Stimulated activated CD4-positive, alpha-beta T cell treated with anti-CD3 and anti-CD28 coated beads, Interleukin-1b, Interleukin-23, amount 100 ng/mL, for 4 hours (primary cell): ENCODE measurements at regions not wholly inside any gene's neighbourhood (a gene's known extent, or its start where the extent isn't known, plus 50 kb on each side); places are given as distances from the start of the nearest gene placed in this dataset.
"Not testable (repeated sequence)": the region's sequence is repeated elsewhere in the genome, so short reads cannot be mapped to it uniquely, and the experiment has no call there.

Experiments
- DNase-seq, 2 donors: peaks; one replicate each; pipeline ENCODE4 v3.0.0-alpha.2; 2020; ENCODE audit warnings: low read depth in 2 of 2

DNA sequence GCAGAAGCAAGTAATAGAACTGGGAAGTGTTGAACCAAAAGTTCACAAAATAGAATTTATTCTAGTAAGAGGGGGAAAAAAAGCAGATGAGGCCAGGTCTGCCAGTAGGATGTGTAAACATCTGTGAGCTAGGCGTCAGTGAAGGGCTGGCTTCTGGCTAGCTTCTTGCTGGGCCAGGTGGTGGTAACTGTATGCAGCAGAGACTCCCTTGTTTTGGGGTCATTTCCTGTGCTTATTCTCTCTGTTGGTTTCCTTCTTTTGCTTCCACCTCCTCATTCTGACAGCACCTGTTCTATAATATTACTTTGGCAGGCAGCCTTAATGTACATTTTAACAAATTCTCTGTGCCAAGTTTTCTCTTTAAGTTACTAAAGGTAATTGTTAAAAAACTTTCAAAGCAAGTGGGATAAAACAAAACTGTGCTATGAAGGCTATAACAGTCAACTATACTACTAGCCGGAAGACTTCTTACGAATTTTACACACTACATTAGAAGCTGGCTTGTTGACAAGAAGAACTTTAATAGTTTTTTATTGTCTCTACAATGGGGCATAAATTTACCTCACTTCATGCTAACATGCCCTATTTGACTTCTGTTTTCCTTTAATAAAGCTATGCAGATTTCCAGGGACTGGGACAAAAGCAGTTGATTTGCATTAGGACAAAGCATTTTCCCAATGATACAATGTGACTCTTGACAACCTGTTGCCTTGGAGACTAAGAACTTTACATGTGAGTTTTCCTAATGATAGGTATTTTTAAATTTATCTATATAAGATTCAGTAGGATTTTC, 318.8 kb upstream of the NAALADL2 start:
- DNase-seq: no peak

- DNase-seq: no peak
Observed at GRCh38 chr3:174541708-174542315, 317.3 kb upstream of the NAALADL2 start.

DNA sequence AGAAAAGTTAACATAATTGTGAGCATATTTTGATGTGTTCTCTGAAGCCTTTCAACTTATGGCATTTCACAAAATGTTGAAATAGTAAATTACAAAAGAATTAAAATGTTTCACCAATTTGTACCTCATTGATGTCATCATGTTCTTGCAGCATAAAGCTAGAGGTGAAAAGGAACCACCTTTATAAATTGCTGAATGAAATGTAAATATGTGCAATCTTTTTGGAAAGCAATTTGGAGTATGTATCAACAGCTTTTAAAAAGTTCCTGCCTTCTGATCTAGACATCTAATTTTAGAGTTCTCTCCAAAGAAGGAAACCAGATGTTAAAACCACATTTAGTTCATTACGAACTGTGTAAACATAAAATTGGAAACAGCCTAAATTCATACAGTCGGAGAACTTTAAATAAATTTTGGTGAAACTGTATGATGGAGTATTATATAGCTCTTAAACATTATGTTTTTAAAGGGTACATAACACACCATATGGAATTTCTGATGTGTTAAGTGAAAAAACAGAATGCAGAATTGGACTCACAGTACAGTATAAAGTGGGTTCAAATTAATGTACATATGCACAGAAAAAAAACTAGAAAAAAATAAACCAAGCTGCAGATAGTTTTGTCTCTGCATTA, 311.2 kb upstream of the NAALADL2 start:
- no peak for DNase-seq

DNA sequence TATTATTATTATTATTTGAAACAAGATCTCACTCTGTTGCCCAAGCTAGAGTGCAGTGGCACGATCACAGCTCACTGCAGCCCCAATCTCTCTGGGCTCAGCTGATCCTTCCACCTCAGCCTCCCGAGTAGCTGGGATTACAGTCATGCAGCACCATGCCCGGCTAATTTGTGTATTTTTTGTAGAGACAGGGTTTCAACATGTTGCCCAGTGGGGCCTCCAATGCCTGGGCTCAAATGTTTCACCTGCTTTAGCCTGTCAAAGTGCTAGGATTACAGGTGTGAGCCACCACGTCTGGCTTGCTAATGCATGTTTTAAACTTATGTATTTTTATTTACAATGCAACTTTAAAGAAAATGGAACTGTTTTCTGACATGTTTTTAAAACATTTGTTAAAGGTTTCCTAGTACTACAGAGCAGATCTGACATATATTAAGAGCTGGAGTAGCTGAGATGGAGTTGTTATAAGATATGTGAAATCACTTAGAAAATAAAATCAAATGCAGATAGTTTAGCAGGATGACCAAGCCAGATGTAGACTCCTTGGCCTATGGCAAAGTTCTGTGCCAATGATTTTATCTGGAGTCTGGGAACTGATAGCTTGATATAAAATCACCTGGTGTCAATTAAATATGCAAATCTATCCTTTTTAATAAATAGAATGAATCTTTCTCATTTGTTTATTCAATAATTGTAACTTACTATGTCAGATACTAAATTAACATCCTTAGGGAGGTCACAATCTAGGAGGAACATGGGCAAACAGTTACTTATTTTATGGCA, 310.1 kb upstream of the NAALADL2 start:
- no peak for DNase-seq

DNA sequence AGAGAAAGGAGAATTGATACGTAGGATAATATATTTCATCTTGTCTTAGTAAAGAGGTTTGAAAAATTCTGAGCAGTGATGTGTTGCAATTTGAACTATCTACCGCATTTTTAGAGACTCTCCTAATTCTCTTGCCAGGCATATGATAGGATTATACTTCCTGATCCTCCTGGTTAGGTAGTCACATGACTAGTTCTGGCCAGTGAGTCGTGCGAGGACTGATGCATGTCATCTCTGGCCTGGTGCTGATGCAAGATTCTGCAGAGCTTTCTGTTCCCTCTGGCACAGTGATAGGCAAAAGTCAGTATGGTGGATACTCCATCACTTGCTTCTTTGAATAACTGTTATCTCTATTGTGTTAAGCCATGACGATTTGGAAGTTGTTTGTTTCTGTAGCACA, 277.6 kb upstream of the NAALADL2 start:
- DNase-seq: no peak

GRCh38 chr3:174583396-174583795, 275.7 kb upstream of the NAALADL2 start:
- no peak for DNase-seq

DNA sequence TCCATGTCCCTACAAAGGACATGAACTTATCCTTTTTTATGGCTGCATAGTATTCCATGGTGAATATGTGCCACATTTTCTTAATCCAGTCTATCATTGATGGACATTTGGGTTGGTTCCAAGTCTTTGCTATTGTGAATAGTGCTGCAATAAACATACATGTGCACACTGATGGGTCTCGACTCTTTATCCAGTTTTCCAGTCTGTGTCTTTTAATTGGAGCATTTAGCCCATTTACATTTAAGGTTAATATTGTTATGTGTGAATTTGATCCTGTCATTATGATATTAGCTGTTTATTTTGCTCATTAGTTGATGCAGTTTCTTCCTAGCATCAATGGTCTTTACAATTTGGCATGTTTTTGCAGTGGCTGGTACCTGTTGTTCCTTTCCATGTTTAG, 272.0 kb upstream of the NAALADL2 start:
- not testable (repeated sequence) for DNase-seq

DNA sequence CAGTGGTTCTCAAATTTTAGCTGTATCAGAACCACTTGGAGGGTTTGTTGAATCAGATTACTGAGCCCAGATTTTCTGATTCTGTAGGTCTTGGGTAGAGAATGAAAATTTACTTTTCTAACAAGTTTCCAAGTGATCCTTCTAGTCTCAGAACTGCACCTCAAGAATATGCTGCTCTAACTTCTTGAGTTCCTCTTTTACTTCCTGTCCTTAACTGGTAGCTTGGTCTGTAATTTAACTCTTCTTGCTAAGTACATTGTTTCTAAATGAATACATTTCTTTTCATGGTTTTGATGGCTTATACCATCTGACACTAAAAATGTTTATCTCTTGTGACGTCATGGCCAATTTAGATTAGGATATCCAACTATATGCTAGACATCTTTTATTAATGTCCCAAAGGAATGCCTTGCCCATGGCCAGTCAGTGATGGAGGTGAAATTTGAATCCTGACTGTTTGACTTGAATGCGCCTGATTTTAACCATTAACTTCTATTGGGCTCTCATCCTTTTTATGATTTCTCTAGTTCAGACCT, 262.6 kb upstream of the NAALADL2 start:
- DNase-seq: no peak

DNA sequence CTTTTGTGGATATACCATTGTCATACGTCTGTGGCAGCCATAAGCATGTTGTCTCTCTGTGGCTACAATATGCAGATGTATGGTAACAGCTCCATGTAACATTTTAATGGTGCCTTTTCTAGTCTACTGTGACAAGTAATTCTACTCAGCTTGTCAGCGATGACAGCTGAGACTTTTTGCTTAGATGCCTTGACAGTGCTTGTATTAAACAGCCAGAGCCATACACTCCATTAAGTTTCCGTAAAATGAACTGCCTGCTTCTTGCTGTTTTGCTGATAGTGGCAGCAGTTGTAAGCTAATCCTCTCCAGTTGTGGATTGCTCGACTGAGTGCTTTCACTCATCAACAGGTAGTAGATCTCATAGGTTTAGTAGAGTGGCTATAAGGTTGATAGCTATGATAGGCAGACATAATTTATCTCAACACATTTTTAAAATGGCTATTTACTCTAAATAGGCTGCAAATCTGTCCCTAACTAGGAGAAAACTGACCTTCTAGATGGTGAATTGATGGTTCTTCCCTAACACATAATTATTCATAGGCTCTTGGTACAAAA, 260.2 kb upstream of the NAALADL2 start:
- no peak for DNase-seq

- no peak for DNase-seq
Observed at GRCh38 chr3:174613173-174613572, 246.0 kb upstream of the NAALADL2 start.

DNA sequence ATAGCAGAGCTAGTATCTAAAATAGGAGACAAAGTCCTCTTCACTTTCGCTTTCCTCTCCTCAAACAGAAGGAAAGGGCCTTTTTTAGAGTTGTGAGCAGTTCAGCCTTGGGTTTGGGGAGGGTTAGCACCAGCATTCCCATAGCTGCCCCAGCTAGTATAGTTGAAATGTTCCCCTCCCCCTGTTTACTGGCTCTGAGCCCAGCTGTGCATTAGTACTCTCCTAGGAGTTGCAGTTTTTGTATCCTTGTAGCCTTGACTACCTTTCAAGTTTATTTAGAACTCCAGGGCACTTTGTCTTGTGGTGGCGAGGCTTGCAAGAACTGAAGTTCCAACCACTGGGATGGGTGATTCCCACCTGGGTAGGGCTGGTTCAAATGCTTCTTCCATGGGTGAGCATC, 245.1 kb upstream of the NAALADL2 start:
- no peak for DNase-seq

DNA sequence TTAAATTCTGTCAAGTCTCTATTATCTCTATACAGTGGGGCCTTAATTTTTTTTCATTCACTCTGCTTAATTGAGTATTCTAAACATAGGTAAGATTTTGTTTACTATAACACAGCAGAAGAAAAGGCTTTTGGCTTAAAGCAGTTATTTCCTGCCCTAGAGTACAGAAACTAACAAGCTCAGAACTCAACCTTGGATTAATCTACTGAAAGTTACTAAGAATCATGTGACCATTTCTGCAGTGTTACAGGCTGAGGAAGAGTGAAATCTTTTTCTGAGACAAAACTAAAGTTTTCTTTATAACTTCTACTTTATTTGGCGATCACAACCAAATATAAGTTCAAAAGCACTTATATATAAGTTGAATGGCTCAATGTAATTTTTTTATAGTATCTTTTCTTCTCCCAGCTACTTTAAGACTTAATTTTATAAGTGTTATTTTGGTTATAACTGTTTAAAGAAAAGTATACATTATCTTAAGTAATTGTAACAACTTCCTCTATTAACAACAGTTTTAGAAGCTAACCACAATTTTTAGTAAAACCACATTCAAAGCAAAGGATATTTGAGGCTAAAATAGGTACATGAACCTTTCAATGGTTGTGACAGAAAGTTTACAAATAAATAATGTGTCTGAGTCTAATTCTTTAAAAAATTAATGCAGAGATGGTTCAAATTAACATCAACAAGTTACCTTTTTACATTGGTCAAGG, 240.6 kb upstream of the NAALADL2 start:
- no peak for DNase-seq

- DNase-seq: no peak
Observed at GRCh38 chr3:174619239-174619638, 239.9 kb upstream of the NAALADL2 start.

DNA sequence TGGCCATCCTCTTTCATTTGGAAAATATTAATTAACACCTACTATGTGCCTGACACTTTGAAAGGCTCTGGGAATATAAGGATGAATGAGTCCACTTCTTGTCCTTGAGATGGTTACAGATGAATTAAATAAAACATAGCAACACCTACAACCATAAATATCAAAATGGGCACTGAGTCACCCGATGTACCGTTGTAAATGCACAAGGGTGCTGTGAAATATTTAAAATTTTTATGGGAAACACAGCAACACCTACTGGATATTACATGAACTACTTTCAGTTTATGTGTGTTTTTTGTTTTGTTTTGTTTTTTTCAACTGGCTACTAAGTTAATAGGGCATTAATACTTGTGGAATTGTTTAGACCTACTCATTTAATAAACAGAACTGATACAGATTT, 239.0 kb upstream of the NAALADL2 start:
- DNase-seq: no peak

DNA sequence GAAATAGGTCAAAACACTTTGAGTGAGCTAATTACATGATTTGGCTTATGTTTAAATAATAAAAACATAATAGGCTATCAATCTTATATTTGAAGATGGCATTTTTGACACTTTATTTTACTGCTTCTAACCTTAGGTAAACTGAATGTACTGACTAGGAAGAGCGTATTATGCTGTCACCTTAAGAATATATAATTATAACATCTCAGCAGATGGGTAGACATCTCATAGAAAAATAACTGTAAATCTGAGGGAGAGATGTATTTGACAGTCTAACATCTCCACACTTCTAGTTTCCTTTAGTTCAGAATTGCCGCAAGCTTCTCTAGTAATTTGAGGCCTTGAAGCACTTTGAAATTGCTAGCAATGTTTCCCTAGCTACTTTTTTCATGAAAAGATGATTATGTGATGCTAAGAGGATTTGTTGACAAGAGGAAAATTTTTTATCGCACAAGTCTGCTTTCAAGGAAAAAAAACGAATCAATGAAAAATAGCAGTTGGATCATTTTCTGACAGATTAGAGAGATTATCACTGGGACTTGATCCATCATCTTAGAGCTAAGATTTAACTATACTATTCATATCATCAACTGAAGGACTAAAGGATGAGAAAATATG, 238.2 kb upstream of the NAALADL2 start:
- no peak for DNase-seq

GRCh38 chr3:174633342-174633741, 225.8 kb upstream of the NAALADL2 start:
- DNase-seq: no peak

DNA sequence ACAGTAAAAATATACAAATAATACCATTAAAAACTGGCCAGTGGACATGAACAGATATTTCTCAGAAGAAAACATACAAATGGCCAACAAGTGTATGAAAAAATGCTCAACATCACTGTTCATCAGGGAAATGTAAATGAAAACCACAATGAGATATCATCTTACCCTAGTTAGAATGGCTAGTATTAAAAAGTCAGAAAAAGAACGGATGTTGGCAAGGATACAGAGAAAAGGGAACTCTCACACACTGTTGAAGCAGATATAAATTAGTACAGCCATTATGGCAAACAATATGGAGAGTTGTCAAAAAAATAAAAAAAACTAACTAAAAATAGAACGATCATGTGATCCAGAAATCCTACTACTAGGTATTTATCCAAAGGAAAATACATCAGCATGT, 222.7 kb upstream of the NAALADL2 start:
- DNase-seq: no peak

- DNase-seq: no peak
Observed at GRCh38 chr3:174639406-174639805, 219.7 kb upstream of the NAALADL2 start.

DNA sequence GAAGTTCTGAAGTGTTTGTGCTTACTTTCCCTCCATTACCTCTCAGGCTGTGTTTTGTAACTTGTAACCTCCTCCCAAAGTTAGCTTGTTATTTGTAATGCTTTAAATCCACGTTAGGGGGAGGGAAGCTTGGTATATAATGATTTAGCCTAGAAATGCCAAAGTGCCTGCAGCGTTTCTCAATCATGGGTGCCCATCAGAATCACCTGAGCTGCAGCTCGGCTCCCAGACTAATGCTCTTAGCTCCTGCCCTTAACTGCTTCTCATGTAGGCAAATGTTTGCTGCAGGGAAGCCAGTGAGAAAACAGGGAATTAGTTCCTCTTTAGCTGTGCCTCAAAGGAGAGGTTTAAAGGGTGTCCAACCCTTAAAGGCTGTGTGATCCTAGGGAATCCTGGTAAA, 219.2 kb upstream of the NAALADL2 start:
- no peak for DNase-seq

GRCh38 chr3:174640932-174641331, 218.2 kb upstream of the NAALADL2 start:
- no peak for DNase-seq

GRCh38 chr3:174644287-174644686, 214.8 kb upstream of the NAALADL2 start:
- DNase-seq: no peak
